Astrocyte of the spinal cord (primary cell): ENCODE measurements at regions not wholly inside any gene's neighbourhood (a gene's known extent, or its start where the extent isn't known, plus 50 kb on each side); places are given as distances from the start of the nearest gene placed in this dataset.
A peak's percentile ranks its signal among the peaks of the same experiment; 100 is the strongest.

Experiments
- DNase-seq: peaks from one replicate; pipeline ENCODE4 v3.0.0; 2011; ENCODE audit warnings: low read depth, low spot score
- H3K4me3 ChIP-seq: 2 replicates; pipeline ENCODE4 v1.5.1; 2011; ENCODE audit warnings: low read depth, mild to moderate bottlenecking, low read length, moderate library complexity
- in situ Hi-C: cut with HindIII; loops from 2 replicates; pipeline ENCODE4 v1.10.0; 2017; ENCODE audit warnings: low sequenced_read_pairs
- TF ChIP-seq, protein P1 (sequence below): IDR thresholded peaks from 2 replicates; pipeline ENCODE4 v1.5.1; 2012; ENCODE audit warnings: low read depth, mild to moderate bottlenecking, low read length, inconsistent platforms

DNA sequence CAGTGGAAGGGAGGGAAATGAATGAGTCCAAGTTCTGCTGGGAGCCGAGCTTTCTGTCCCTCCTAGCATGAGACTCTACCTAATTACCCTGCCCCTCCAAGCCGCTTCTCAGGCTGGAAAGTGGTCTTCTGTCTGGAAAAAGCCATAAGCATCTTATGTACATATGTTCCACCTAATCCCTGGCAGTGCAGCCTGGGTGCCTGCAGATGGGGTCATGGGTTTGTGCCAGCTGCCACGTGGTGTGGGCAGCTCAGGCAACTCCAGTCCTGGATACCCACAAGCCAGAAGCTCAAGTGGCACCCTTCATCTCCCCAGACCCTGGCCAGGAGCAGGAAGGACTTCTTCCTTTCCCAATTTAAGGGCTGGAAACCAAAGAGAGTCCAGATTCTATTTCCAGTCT lies 253.1 kb downstream of the LY86 start:
- DNase-seq = no peak
- H3K4me3 ChIP-seq = no peak overlapping the region
- TF ChIP-seq, protein P1, sequence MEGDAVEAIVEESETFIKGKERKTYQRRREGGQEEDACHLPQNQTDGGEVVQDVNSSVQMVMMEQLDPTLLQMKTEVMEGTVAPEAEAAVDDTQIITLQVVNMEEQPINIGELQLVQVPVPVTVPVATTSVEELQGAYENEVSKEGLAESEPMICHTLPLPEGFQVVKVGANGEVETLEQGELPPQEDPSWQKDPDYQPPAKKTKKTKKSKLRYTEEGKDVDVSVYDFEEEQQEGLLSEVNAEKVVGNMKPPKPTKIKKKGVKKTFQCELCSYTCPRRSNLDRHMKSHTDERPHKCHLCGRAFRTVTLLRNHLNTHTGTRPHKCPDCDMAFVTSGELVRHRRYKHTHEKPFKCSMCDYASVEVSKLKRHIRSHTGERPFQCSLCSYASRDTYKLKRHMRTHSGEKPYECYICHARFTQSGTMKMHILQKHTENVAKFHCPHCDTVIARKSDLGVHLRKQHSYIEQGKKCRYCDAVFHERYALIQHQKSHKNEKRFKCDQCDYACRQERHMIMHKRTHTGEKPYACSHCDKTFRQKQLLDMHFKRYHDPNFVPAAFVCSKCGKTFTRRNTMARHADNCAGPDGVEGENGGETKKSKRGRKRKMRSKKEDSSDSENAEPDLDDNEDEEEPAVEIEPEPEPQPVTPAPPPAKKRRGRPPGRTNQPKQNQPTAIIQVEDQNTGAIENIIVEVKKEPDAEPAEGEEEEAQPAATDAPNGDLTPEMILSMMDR = no peak
- in situ Hi-C loops = no loop called here

DNA sequence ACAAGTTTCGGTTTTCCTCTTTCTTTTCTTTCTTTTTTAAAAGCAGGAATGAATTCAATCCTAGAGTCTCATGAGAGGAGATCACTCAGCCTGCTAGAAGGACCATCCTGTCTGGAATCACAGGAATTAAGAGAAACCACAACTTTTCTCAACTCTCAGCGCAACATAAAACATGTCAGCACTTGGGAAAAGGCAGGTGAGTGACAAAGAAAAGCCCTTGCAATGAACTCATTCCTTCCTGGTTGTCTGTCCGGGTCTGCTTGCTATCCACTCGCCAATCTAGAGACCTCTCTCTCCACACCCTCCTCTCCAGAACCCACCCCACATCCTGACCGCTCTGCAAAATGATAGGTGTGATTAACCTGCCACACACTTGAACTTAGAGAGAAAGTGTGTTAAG lies 253.8 kb downstream of the LY86 start:
- in situ Hi-C loops = no loop called here
- DNase-seq = no peak
- TF ChIP-seq, protein P1 = no peak
- no peak overlapping the region for H3K4me3 ChIP-seq

DNA sequence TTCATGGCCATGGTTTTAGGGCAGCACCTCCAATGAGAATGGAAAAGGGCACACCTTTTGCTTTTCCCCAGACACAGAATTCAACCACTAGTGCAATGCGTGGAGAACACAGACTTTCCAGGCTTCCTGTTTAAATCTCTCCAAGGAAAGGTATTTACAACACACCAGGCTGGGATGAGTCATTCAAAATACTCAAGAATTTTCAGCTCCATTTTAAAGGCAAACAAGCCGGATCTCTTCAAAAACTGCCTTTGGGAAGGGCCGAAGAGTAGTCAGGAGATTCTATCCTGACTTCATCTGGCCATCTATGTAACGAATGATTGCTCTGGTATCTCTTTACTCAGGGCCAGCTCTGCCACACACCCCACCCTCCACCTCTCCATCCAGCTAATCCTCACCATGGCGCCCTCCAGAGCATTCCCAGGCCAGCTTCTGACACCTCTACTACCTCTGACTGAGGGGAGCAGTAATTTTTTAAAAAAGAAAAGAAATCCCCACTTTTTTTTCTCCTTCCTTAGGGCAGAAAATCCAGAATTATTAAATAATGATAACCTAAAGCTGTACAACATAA lies 254.6 kb downstream of the LY86 start:
- TF ChIP-seq, protein P1 = no peak
- in situ Hi-C loops = no loop called here
- DNase-seq = peak; percentile 35
- H3K4me3 ChIP-seq = no peak overlapping the region

DNA sequence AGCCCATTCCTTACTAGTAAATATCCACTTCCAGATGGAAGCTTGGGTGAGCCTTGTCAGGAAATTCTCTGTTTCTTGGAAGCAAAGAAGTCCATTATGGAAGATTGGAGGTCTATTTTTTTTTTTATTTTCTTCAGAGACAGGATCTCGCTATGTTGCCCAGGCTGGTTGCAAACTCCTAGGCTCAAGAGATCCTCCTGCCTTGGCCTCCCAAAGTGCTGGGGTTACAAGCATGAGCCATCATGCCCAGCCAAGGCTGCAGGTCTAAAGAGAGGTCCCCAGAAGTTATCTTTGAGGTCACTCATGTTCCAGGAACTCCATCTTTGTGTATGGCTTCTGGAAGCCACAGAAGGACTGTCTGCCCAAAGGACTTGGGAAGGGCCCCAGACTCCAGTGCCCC lies 255.3 kb downstream of the LY86 start:
- no peak overlapping the region for H3K4me3 ChIP-seq
- in situ Hi-C loops = no loop called here
- TF ChIP-seq, protein P1 = no peak

DNA sequence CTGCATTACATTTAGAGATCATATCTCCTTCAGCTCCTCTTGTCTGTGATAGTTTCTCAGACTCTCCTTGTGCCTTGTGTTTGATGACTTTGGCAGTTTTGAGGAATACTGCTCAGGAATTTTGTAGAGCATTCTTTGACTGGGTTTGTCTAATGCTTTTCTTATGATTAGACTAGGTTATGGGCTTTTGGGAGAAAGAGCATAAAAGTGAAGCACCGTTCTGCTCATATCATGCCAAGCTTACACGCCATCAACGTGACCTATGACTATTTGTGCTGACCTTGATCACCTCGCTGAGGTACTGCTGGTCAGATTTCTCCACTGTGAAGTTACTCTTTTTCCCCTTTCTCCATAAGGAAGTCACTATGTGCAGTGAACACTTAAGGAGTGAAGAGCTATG lies 256.0 kb downstream of the LY86 start:
- in situ Hi-C loops = no loop called here
- TF ChIP-seq, protein P1 = no peak
- DNase-seq = no peak
- no peak overlapping the region for H3K4me3 ChIP-seq

More for the DNA sequence above, 255.3 kb downstream of the LY86 start:
- no peak for DNase-seq

DNA sequence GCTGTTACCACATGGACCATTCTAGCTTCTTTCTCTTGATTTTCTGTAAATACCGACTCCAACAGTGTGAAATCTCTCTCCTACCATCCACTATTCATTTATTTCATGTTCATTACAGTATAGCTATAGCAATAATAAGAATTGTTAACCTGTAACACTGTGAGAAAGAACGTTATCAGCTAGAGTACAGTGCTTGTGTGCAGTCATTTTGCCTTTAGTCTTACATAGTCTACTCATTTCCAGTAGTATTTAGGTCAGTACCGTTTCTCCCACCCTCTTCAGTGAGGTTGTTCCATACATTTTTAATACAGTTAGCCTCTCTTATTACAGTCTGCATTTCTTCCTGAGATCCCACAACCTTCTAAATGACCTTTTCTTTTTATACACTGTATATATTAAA lies 257.1 kb downstream of the LY86 start:
- TF ChIP-seq, protein P1 = no peak
- DNase-seq = no peak
- no peak overlapping the region for H3K4me3 ChIP-seq
- in situ Hi-C loops = no loop called here

DNA sequence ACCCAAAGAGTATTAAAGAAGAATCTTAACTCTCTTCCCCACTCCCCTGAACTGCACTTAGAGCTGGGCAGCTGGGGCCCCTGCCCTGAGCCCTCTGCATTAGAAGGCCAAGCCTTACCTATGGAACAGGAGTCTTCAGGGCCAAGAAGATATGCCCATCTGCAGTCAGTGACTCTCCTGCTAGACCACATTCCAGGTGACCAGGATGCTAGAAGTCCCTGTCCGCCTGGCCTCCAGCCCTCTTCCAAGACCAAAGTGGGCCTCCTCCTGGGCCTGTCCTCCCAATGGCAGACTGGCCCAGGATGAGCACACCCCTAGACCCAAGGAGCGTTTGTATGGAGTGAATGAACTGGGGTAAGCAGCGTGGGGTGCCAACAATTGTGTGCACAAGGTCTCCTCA lies 259.1 kb downstream of the LY86 start:
- H3K4me3 ChIP-seq = no peak overlapping the region
- DNase-seq = no peak
- TF ChIP-seq, protein P1 = no peak
- in situ Hi-C loops = no loop called here
